ENCODE measurements at regions not wholly inside any gene's neighbourhood (a gene's known extent, or its start where the extent isn't known, plus 50 kb on each side); places are given as distances from the start of the nearest gene placed in this dataset.

DNA sequence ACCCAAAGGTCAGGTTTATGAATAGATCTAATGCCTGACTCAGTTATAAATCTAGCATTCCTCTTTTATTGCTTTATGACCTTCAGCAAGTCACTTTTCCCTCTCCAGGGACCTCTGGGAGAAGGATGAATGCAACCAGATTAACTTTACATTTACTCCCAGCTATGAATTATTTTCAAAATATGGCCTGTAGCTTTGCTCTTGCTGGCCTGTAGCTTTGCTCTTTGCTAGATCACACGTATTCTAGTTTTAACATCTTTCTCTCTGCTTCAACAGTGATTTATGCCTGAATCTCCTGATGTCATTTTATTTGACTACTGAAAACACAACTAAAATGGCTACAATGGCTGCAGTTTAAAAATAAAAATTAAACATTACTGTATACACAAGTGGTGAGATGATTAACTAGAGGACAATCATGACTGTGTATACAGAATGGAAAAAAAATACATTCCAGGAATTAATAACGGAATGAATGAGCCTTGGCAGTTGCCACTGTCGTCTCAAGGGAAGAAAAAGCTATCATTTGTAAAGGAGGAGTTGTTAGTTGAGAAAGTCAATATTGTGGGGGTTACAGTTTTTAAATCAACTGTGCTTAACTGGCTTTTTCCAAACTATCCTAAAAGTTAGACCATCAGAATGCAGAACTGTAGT lies 434.5 kb upstream of the GOT2 start:
- WGBS, 2 donors, result 29 to 34% methylated on average over 3 of the region's 3 CpGs

DNA sequence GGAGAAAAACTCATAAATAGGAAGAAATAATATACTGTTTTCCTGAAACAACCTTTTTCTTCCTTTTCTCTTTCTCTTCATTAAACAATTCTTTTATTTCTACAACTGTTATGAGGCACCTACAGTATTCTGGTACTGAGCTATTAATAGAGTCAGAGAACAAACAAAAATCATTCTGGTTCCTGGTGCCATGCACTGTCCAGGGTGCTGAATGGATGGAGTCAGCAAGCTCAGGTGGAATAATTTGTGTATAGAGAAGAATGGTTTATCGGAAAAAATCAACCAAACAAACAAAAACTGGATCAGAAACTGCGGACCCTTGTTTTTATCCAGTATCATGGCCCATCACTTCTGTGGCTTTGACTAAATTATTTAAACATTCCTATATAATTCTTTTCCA lies 430.3 kb upstream of the GOT2 start:
- no peak overlapping the region for H3K4me3 ChIP-seq (ENCODE audit: low read depth, poor library complexity, severe bottlenecking)
- no peak for TF ChIP-seq POLR2A (IDR thresholded peaks at IDR 0.05)
- TF ChIP-seq, protein P1, sequence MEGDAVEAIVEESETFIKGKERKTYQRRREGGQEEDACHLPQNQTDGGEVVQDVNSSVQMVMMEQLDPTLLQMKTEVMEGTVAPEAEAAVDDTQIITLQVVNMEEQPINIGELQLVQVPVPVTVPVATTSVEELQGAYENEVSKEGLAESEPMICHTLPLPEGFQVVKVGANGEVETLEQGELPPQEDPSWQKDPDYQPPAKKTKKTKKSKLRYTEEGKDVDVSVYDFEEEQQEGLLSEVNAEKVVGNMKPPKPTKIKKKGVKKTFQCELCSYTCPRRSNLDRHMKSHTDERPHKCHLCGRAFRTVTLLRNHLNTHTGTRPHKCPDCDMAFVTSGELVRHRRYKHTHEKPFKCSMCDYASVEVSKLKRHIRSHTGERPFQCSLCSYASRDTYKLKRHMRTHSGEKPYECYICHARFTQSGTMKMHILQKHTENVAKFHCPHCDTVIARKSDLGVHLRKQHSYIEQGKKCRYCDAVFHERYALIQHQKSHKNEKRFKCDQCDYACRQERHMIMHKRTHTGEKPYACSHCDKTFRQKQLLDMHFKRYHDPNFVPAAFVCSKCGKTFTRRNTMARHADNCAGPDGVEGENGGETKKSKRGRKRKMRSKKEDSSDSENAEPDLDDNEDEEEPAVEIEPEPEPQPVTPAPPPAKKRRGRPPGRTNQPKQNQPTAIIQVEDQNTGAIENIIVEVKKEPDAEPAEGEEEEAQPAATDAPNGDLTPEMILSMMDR (IDR thresholded peaks at IDR 0.05), result no peak
- intact Hi-C loops (cut with DNase I; ENCODE audit: low total_unique reads), result no loop called here
- 80 to 82% methylated on average over 2 of the region's 2 CpGs for WGBS, 2 donors
- no peak for DNase-seq (ENCODE audit: low spot score in 2 of 2)

More for the DNA sequence above, 434.5 kb upstream of the GOT2 start:
- no peak for TF ChIP-seq POLR2A (IDR thresholded peaks at IDR 0.05)
- TF ChIP-seq, protein P1 (IDR thresholded peaks at IDR 0.05), result no peak
- H3K4me3 ChIP-seq (ENCODE audit: low read depth, poor library complexity, severe bottlenecking), result no peak overlapping the region
- DNase-seq (ENCODE audit: low spot score in 2 of 2), result no peak
- intact Hi-C loops (cut with DNase I; ENCODE audit: low total_unique reads), result no loop called here

DNA sequence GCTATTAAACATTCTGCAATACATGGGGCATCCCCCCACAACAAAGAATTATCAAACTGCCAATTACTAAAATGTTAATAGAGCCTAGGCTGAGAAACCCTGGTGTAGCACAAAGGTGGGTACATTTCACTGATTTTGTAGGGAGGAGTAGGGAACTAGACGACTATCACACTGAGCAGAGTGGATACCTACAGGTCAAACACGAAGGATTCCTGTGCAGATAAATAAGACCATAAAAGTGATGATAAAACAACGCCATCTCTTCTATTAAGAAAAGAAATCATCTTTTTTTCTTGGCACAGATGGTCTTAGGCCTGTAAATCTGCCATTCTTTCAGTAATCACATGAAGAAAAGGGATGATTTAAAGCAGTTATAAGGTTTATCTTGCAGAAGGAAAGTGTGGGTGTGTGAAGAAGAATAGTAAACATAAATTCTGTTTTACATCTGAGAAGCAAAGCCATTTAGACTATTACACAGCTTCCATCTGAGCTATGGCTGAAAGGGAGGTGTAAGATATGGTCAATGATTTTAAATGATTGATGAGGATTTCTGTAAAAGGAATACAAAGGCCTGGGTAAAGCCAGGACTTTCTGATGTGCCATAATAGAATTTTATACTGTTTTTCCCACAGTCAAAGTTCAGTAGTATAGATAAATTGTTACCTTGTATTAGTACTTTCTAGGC lies 429.4 kb upstream of the GOT2 start:
- DNase-seq (ENCODE audit: low spot score in 2 of 2), result no peak
- WGBS, 2 donors, result 66 to 68% methylated on average over 3 of the region's 3 CpGs
- no peak overlapping the region for H3K4me3 ChIP-seq (ENCODE audit: low read depth, poor library complexity, severe bottlenecking)
- TF ChIP-seq, protein P1 (IDR thresholded peaks at IDR 0.05), result no peak
- TF ChIP-seq POLR2A (IDR thresholded peaks at IDR 0.05), result no peak
- intact Hi-C loops (cut with DNase I; ENCODE audit: low total_unique reads), result no loop called here

DNA sequence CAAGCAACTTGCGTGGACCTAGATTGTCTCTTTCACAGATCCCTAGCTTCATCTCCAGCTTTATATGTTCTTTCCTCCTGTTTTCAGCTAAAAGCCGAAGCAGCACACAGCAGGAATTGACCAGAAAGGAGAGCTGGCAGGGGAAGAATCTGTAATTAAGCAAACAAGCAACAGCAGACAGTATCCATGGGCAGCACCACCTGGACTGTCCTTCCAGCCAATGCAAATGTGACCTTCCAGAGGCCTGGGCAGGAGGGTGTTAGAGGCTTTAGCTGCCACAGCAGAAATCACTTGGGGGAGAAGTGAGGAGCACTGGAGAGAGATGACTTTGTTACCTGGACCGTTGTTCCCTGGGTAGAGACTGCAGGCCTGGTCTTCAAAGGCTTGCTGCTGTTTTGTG lies 427.6 kb upstream of the GOT2 start:
- intact Hi-C loops (cut with DNase I; ENCODE audit: low total_unique reads), result no loop called here
- H3K4me3 ChIP-seq (ENCODE audit: low read depth, poor library complexity, severe bottlenecking), result no peak overlapping the region
- DNase-seq (ENCODE audit: low spot score in 2 of 2), result no peak
- WGBS, 2 donors, result 67 to 86% methylated on average over 3 of the region's 3 CpGs
- no peak for TF ChIP-seq POLR2A (IDR thresholded peaks at IDR 0.05)
- TF ChIP-seq, protein P1 (IDR thresholded peaks at IDR 0.05), result no peak

DNA sequence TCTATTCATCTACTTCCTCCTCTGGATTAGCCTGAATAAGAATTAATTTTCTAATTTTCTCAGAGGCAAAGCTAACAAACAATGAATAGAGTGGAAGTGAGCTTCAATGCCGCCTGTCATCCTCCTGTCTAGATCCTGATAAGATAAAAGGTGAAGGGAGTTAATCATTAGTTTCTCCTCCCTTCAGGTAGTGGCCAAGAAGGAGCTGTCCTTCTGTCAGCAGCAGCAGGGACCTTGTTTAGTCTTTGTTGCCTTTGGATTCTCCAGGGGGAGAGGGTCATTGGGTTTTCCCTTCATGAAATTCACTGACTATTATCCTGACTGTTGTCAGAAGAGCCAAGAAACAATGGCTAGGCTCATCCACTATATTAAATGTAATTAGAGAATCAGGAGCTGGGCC lies 420.2 kb upstream of the GOT2 start:
- TF ChIP-seq, protein P1 (IDR thresholded peaks at IDR 0.05), result no peak
- no peak for TF ChIP-seq POLR2A (IDR thresholded peaks at IDR 0.05)
- H3K4me3 ChIP-seq (ENCODE audit: low read depth, poor library complexity, severe bottlenecking), result no peak overlapping the region
- no peak for DNase-seq (ENCODE audit: low spot score in 2 of 2)
- intact Hi-C loops (cut with DNase I; ENCODE audit: low total_unique reads), result no loop called here
- 53% methylated on average over 1 of the region's 1 CpG for WGBS, 2 donors

Measured in lower leg skin (tissue), 4 donors.